SK-N-SH (cell line): ENCODE measurements at regions not wholly inside any gene's neighbourhood (a gene's known extent, or its start where the extent isn't known, plus 50 kb on each side); places are given as distances from the start of the nearest gene placed in this dataset.
"Not testable (repeated sequence)": the region's sequence is repeated elsewhere in the genome, so short reads cannot be mapped to it uniquely, and the experiment has no call there.

Experiments
- CTCF ChIA-PET: fragments of 300-600, 350-600 bp; formaldehyde crosslinking; extraction: SDS; loops from one replicate; lab custom pipeline; 2021; lab: Yijun Ruan, JAX
- POLR2A ChIA-PET: fragments of 350-600 bp; sonication (Branson Sonifier 250); formaldehyde crosslinking; extraction: SDS; loops from one replicate; lab custom pipeline; 2020; ENCODE audit warnings: antibody characterized with exemption, inconsistent platforms; lab: Yijun Ruan, JAX
- DNase-seq: peaks from one replicate; pipeline ENCODE4 v3.0.0; 2012
- H2AFZ ChIP-seq: fragments of 200-600 bp; sonication (generic); 2 replicates; pipeline ENCODE4 v1.8.1; 2016; ENCODE audit warnings: antibody characterized with exemption, mild to moderate bottlenecking, low read depth
- H3F3A ChIP-seq: fragments of 200-600 bp; sonication (generic); replicated peaks from 2 replicates; pipeline ENCODE3; 2016; ENCODE audit warnings: antibody characterized with exemption, mild to moderate bottlenecking; ENCODE audit not compliant: insufficient read depth
- H3K27ac ChIP-seq, 2 experiments: fragments of 200-500 bp in 1 of 2; fragments of 200-600 bp in 1 of 2; sonication (Bioruptor generic) in 1 of 2; sonication (generic), shearing (Covaris generic) in 1 of 2; 2 replicates each; pipeline versions ENCODE4 v1.5.1 to v1.6.1; 2014 to 2016; ENCODE audit warnings: low read depth in 2 of 2, inconsistent platforms in 1 of 2, low read length in 1 of 2, mild to moderate bottlenecking in 1 of 2, mixed read lengths in 1 of 2
- H3K27me3 ChIP-seq: fragments of 200-600 bp; sonication (generic), shearing (Covaris generic); 2 replicates; pipeline ENCODE4 v1.6.1; 2016; ENCODE audit warnings: mixed run types; ENCODE audit not compliant: insufficient read depth
- H3K36me3 ChIP-seq, 2 experiments: fragments of 200-500 bp in 1 of 2; fragments of 200-600 bp in 1 of 2; sonication (Bioruptor generic) in 1 of 2; sonication (generic) in 1 of 2; replicated peaks in 1 of 2; 2 replicates each; pipeline versions ENCODE3 to v1.5.1; 2014 to 2016; ENCODE audit warnings: low read length in 1 of 2, mild to moderate bottlenecking in 1 of 2; ENCODE audit not compliant: insufficient read depth in 2 of 2, control insufficient read depth in 1 of 2
- H3K4me1 ChIP-seq, 2 experiments: fragments of 200-500 bp in 1 of 2; fragments of 200-600 bp in 1 of 2; sonication (Bioruptor generic) in 1 of 2; sonication (generic), shearing (Covaris generic) in 1 of 2; 2 replicates each; pipeline versions ENCODE4 v1.5.1 to v1.6.1; 2014 to 2016; ENCODE audit warnings: low read depth in 1 of 2, low read length in 1 of 2, mixed run types in 1 of 2; ENCODE audit not compliant: insufficient read depth in 2 of 2, control insufficient read depth in 1 of 2
- H3K4me2 ChIP-seq: fragments of 200-600 bp; sonication (generic), shearing (Covaris generic); 2 replicates; pipeline ENCODE4 v1.6.1; 2017; ENCODE audit warnings: mixed run types
- H3K4me3 ChIP-seq, 2 experiments: fragments of 200-500 bp in 1 of 2; fragments of 200-600 bp in 1 of 2; sonication (Bioruptor generic) in 1 of 2; sonication (generic), shearing (Covaris generic) in 1 of 2; 2 replicates each; pipeline versions ENCODE4 v1.5.1 to v1.8.1; 2014 to 2016; ENCODE audit warnings: low read depth in 2 of 2, inconsistent platforms in 1 of 2, low read length in 1 of 2, mild to moderate bottlenecking in 1 of 2, mixed read lengths in 1 of 2, moderate library complexity in 1 of 2
- H3K79me2 ChIP-seq: fragments of 200-600 bp; sonication (generic); 2 replicates; pipeline ENCODE4 v1.8.1; 2017; ENCODE audit warnings: mild to moderate bottlenecking; ENCODE audit not compliant: insufficient read depth
- H3K9ac ChIP-seq: fragments of 200-600 bp; sonication (generic); 2 replicates; pipeline ENCODE4 v1.6.1; 2017; ENCODE audit warnings: mixed run types
- H3K9me2 ChIP-seq: fragments of 200-600 bp; sonication (generic); 2 replicates; pipeline ENCODE4 v1.6.1; 2017; ENCODE audit warnings: mixed run types
- H3K9me3 ChIP-seq: fragments of 200-600 bp; sonication (generic); 2 replicates; pipeline ENCODE4 v1.6.1; 2017; ENCODE audit warnings: mixed run types, mild to moderate bottlenecking, moderate library complexity
- H4K20me1 ChIP-seq: fragments of 200-600 bp; sonication (generic); 2 replicates; pipeline ENCODE4 v1.6.1; 2017; ENCODE audit warnings: mild to moderate bottlenecking, mixed run types; ENCODE audit not compliant: insufficient read depth
- CHD2 ChIP-seq: fragments of 150-350 bp; IDR thresholded peaks from 2 replicates; pipeline ENCODE4 v1.6.1; 2018; ENCODE audit warnings: low read length; ENCODE audit not compliant: partially characterized antibody
- CTCF ChIP-seq: fragments of 200-600 bp; sonication (generic); IDR thresholded peaks from 2 replicates; pipeline ENCODE4 v1.6.1; 2017; ENCODE audit warnings: antibody characterized with exemption, mild to moderate bottlenecking, moderate library complexity
- ELF1 ChIP-seq: IDR thresholded peaks from 2 replicates; pipeline ENCODE4 v1.4.0; 2012
- FOSL2 ChIP-seq: IDR thresholded peaks from 2 replicates; pipeline ENCODE4 v1.4.0; 2012; ENCODE audit warnings: low read depth, mild to moderate bottlenecking, moderate library complexity, borderline replicate concordance
- FOXJ3 ChIP-seq: sonication (generic); formaldehyde crosslinking; IDR thresholded peaks from 2 replicates; pipeline ENCODE4 v1.5.1; 2020; ENCODE audit warnings: mild to moderate bottlenecking, missing genetic modification reagents
- GABPA ChIP-seq: IDR thresholded peaks from 2 replicates; pipeline ENCODE4 v1.4.0; 2012; ENCODE audit warnings: low read depth, mild to moderate bottlenecking
- IRF3 ChIP-seq: fragments of 150-350 bp; IDR thresholded peaks from 2 replicates; pipeline ENCODE4 v1.6.1; 2016; ENCODE audit warnings: mild to moderate bottlenecking, low read depth, low read length
- JUND ChIP-seq: IDR thresholded peaks from 2 replicates; pipeline ENCODE4 v1.4.0; 2012
- MEF2A ChIP-seq: IDR thresholded peaks from 2 replicates; pipeline ENCODE4 v1.4.0; 2012; ENCODE audit warnings: low read depth, borderline replicate concordance
- MXI1 ChIP-seq: IDR thresholded peaks from 2 replicates; pipeline ENCODE4 v1.6.1; 2012; ENCODE audit warnings: mild to moderate bottlenecking, low read depth, low read length, improper control_type of control experiment
- NFIC ChIP-seq: IDR thresholded peaks from 2 replicates; pipeline ENCODE4 v1.4.0; 2012; ENCODE audit warnings: borderline replicate concordance
- NRF1 ChIP-seq: IDR thresholded peaks from 2 replicates; pipeline ENCODE4 v1.6.1; 2012; ENCODE audit warnings: low read depth, mild to moderate bottlenecking, low read length
- RXRA ChIP-seq: IDR thresholded peaks from 2 replicates; pipeline ENCODE4 v1.4.0; 2012; ENCODE audit warnings: low read depth, mild to moderate bottlenecking, borderline replicate concordance
- SMC3 ChIP-seq: IDR thresholded peaks from 2 replicates; pipeline ENCODE4 v1.6.1; 2012; ENCODE audit warnings: low read depth, low read length, improper control_type of control experiment
- TCF12 ChIP-seq: IDR thresholded peaks from 2 replicates; pipeline ENCODE4 v1.4.0; 2012
- TEAD4 ChIP-seq: IDR thresholded peaks from 2 replicates; pipeline ENCODE4 v1.4.0; 2012; ENCODE audit warnings: mild to moderate bottlenecking, borderline replicate concordance; ENCODE audit not compliant: insufficient read depth
- YY1 ChIP-seq: IDR thresholded peaks from 2 replicates; pipeline ENCODE4 v1.4.0; 2012; ENCODE audit warnings: low read depth, mild to moderate bottlenecking
- ZBTB33 ChIP-seq: IDR thresholded peaks from 2 replicates; pipeline ENCODE4 v1.4.0; 2012; ENCODE audit warnings: low read depth, borderline replicate concordance
- WGBS: methylation state at CpG from one replicate; pipeline ENCODE4 v1.1.6; 2017; ENCODE audit warnings: low lambda C conversion rate; 5-methylcytosine and 5-hydroxymethylcytosine counted together

GRCh38 chr22:17300926-17301325 is 68.3 kb upstream of the CECR2 start:
- Histone ChIP-seq H3K9ac (no peak overlapping the region), H3K4me3 (no peak overlapping the region), H3K9me3 (no peaks in the 10 kb centered on the region), H3K27me3 (peaks cover 15% of the 10 kb centered on the region; the same call in 1 of the 2 replicates), H3K27ac (no peak overlapping the region)
- TF ChIP-seq NFIC: no peak
- no peak for TF ChIP-seq MXI1
- no peak for TF ChIP-seq NRF1
- no peak for TF ChIP-seq YY1
- TF ChIP-seq FOXJ3 (CRISPR knock-in tag): no peak
- TF ChIP-seq TEAD4: no peak
- TF ChIP-seq CHD2: no peak
- TF ChIP-seq SMC3: no peak
- TF ChIP-seq RXRA: no peak
- TF ChIP-seq FOSL2: no peak
- no peak for TF ChIP-seq ZBTB33
- no peak for TF ChIP-seq MEF2A
- no peak for TF ChIP-seq GABPA
- TF ChIP-seq IRF3: no peak
- no peak for TF ChIP-seq JUND
- no peak for TF ChIP-seq ELF1
- no peak for TF ChIP-seq CTCF
- no peak for TF ChIP-seq TCF12
- TF ChIP-seq, all 33 proteins: peak for 0
- Histone ChIP-seq H4K20me1 (no peaks in the 10 kb centered on the region), H3K4me1 (no peaks in the 10 kb centered on the region), H3K79me2 (no peaks in the 10 kb centered on the region), H3K36me3 (no peaks in the 10 kb centered on the region), H2AFZ (no peak overlapping the region), H3K9me2 (no peaks in the 10 kb centered on the region), H3K4me2 (no peak overlapping the region), H3F3A (no peaks in the 10 kb centered on the region)
- no peak for DNase-seq
- CTCF ChIA-PET: no interaction called here
- POLR2A ChIA-PET: no interaction called here
- WGBS: 20% methylated on average over 2 of the region's 2 CpGs

- H3F3A ChIP-seq, H3K79me2 ChIP-seq, H3K4me3 ChIP-seq, H3K36me3 ChIP-seq, H3K4me1 ChIP-seq, H3K9me3 ChIP-seq, DNase-seq, H3K27me3 ChIP-seq, H2AFZ ChIP-seq, POLR2A ChIA-PET, H3K4me2 ChIP-seq, H3K27ac ChIP-seq, H4K20me1 ChIP-seq, H3K9ac ChIP-seq, H3K9me2 ChIP-seq: not testable (repeated sequence)
- WGBS: 11% methylated on average over 7 of the region's 7 CpGs
- CTCF ChIA-PET: interaction anchor here (1.3 kb wide), 1 partner anchor 11 kb away, joined by 3 read pairs; no protein-coding TSS in a partner anchor
Measured at GRCh38 chr22:17298805-17299502, 70.3 kb upstream of the CECR2 start.
